ENCODE measurements at regions not wholly inside any gene's neighbourhood (a gene's known extent, or its start where the extent isn't known, plus 50 kb on each side); places are given as distances from the start of the nearest gene placed in this dataset.
"Not testable (repeated sequence)": the region's sequence is repeated elsewhere in the genome, so short reads cannot be mapped to it uniquely, and the experiment has no call there.

GRCh38 chr16:46383581-46383980 lies 237.6 kb downstream of the SHCBP1 start:
- not testable (repeated sequence) for TF ChIP-seq EZH2phosphoT487 (IDR thresholded peaks at IDR 0.05; ENCODE audit: borderline replicate concordance, low read length); CTCF (IDR thresholded peaks at IDR 0.05; ENCODE audit: low read depth, low read length, poor library complexity, severe bottlenecking)
